Activated CD4-positive, alpha-beta memory T cell treated with anti-CD3 and anti-CD28 coated beads for 36 hours (primary cell): ENCODE measurements at regions not wholly inside any gene's neighbourhood (a gene's known extent, or its start where the extent isn't known, plus 50 kb on each side); places are given as distances from the start of the nearest gene placed in this dataset.

Experiments used
- CTCF ChIA-PET: fragments of 350-600 bp; sonication (Branson Sonifier 250); formaldehyde crosslinking; loops from one replicate; lab custom pipeline; 2021; ENCODE audit warnings: antibody characterized with exemption, inconsistent platforms; lab: Charles Lee
- POLR2A ChIA-PET: fragments of 350-600 bp; sonication (Branson Sonifier 250); formaldehyde crosslinking; loops from one replicate; lab custom pipeline; 2021; ENCODE audit warnings: antibody characterized with exemption; lab: Charles Lee
- DNase-seq: peaks from one replicate; pipeline ENCODE4 v3.0.0-alpha.2; 2020
- H3K27ac Mint-ChIP-seq: one replicate; pipeline ENCODE4 v1.8.0; 2021; ENCODE audit warnings: mixed read lengths
- H3K27me3 Mint-ChIP-seq: one replicate; pipeline ENCODE4 v1.8.0; 2021; ENCODE audit warnings: mixed read lengths
- H3K36me3 Mint-ChIP-seq: one replicate; pipeline ENCODE4 v1.8.0; 2021; ENCODE audit warnings: mixed read lengths
- H3K4me1 Mint-ChIP-seq: one replicate; pipeline ENCODE4 v1.8.0; 2021; ENCODE audit warnings: low read depth, mixed read lengths
- H3K4me3 Mint-ChIP-seq: one replicate; pipeline ENCODE4 v1.8.0; 2021; ENCODE audit warnings: mild to moderate bottlenecking, mixed read lengths
- H3K9me3 Mint-ChIP-seq: one replicate; pipeline ENCODE4 v1.8.0; 2021; ENCODE audit warnings: mixed read lengths
- intact Hi-C: fragments of 100-400 bp; cut with micrococcal nuclease; formaldehyde crosslinking; loops from one replicate; pipeline ENCODE4 v1.15.1; 2023

DNA sequence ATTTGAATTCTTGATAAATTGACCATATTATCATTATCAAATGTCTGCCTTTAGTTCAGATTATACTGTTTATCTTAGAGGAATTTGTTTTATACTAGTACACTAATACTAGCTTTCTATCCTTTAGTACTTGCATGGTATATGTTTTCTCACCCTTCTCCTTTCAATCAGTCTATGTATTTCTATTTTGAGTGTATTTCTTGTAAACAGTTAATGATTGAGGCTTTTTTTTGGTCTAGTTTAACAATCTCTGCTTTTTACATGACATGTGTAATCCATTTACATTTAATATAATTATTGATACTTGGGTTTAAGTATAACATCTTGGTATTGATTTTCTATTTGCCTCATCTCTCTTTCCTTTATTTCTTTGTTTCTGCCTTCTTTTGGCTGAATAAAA, 224.9 kb downstream of the CENPF start:
- Mint-ChIP-seq H3K9me3 (peaks cover 10% of the 10 kb centered on the region), H3K27ac (no peak overlapping the region), H3K27me3 (no peaks in the 10 kb centered on the region), H3K36me3 (no peaks in the 10 kb centered on the region), H3K4me1 (no peaks in the 10 kb centered on the region), H3K4me3 (no peak overlapping the region)
- intact Hi-C loops: no loop called here
- no peak for DNase-seq
- ChIA-PET POLR2A (no interaction called here), CTCF (no interaction called here)

- H3K9me3 Mint-ChIP-seq: peaks cover 10% of the 10 kb centered on the region
- intact Hi-C loops: no loop called here
- POLR2A ChIA-PET: no interaction called here
- DNase-seq: no peak
- no peak overlapping the region for H3K27ac Mint-ChIP-seq
- no peak overlapping the region for H3K4me3 Mint-ChIP-seq
- CTCF ChIA-PET: no interaction called here
- H3K27me3 Mint-ChIP-seq: peaks cover 1% of the 10 kb centered on the region
- H3K36me3 Mint-ChIP-seq: no peaks in the 10 kb centered on the region
- H3K4me1 Mint-ChIP-seq: no peaks in the 10 kb centered on the region
These were observed 227.9 kb downstream of the CENPF start for GRCh38 chr1:214830941-214831340.

GRCh38 chr1:214831956-214832355, 229.0 kb downstream of the CENPF start:
- POLR2A ChIA-PET: no interaction called here
- H3K27ac Mint-ChIP-seq: no peak overlapping the region
- CTCF ChIA-PET: no interaction called here
- no peaks in the 10 kb centered on the region for H3K4me1 Mint-ChIP-seq
- peaks cover 1% of the 10 kb centered on the region for H3K27me3 Mint-ChIP-seq
- DNase-seq: no peak
- H3K9me3 Mint-ChIP-seq: peaks cover 10% of the 10 kb centered on the region
- H3K36me3 Mint-ChIP-seq: no peaks in the 10 kb centered on the region
- intact Hi-C loops: no loop called here
- no peak overlapping the region for H3K4me3 Mint-ChIP-seq

DNA sequence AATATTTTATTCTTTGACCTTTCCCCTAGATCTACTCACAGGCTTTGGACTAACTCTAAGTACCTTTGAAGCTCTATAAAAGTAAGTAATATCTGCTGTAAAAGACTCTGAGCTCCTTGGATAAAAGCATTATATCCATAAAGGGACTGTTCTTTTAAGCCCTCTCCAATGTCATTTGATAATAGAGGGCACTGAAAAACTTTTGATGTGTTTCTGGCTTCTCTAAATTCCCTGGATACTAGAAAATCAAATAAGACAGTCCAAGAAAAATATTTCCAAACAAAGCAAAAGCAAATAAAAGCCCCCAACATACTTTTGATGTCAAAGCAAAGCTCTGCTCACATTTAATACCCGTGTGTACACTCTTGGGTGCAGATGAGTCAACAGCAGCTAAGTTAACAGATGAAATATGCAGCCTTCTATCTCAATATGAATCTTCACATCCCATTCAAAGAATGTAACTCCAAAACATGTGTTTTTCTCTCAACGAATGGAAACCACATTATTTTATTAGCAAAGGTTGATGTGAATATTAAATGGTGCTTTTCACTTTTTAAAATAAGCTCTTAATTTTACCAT, 230.3 kb downstream of the CENPF start:
- intact Hi-C loops: no loop called here
- POLR2A ChIA-PET: no interaction called here

DNA sequence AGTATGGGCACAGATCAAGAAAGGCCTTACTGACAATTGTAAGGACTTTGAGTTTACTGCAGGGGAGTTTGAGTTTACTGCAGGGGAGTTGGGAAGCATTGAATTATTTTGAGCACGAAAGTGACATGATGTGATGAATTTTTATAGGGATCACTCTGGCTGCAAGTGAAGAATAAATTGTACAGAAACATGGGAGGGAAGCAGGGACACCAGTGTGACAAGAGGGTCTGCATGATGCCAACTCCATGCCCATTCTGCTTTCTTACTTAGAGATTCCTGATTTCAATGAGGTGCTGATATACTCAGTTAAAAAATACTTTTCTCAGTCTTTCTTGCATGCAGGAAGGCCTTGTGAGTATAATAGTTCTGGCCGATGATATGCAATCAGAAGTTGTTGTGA, 234.4 kb downstream of the CENPF start:
- H3K27ac Mint-ChIP-seq: no peak overlapping the region
- POLR2A ChIA-PET: no interaction called here
- no peaks in the 10 kb centered on the region for H3K36me3 Mint-ChIP-seq
- peaks cover 1% of the 10 kb centered on the region for H3K27me3 Mint-ChIP-seq
- DNase-seq: no peak
- CTCF ChIA-PET: no interaction called here
- H3K9me3 Mint-ChIP-seq: no peaks in the 10 kb centered on the region
- no peaks in the 10 kb centered on the region for H3K4me1 Mint-ChIP-seq
- no peak overlapping the region for H3K4me3 Mint-ChIP-seq
- intact Hi-C loops: no loop called here

More for the DNA sequence above, 230.3 kb downstream of the CENPF start:
- CTCF ChIA-PET: no interaction called here
- H3K9me3 Mint-ChIP-seq: peaks cover 4% of the 10 kb centered on the region
- no peaks in the 10 kb centered on the region for H3K4me1 Mint-ChIP-seq
- no peak overlapping the region for H3K27ac Mint-ChIP-seq
- no peak overlapping the region for H3K4me3 Mint-ChIP-seq
- H3K36me3 Mint-ChIP-seq: no peaks in the 10 kb centered on the region
- DNase-seq: no peak
- H3K27me3 Mint-ChIP-seq: peaks cover 1% of the 10 kb centered on the region

DNA sequence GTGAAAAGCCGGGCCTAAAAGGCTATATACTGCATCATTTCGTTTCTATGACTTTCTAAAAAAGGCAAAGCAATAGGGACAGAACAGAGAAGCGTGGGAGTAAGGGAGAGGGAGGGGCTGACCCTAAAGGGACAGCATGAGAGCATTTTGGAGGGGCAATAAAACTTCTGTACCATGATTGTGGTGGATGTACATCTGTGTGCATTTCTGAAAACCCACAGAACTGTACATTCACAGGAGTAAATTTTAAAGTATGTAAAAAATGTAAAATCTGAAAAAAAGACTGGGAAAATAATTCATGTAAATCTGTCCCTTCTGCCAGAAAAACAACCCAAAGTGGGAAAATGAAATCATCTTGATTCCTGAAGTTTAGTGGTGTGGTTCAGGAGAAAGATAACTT, 235.4 kb downstream of the CENPF start:
- DNase-seq: no peak
- H3K4me3 Mint-ChIP-seq: no peak overlapping the region
- H3K9me3 Mint-ChIP-seq: no peaks in the 10 kb centered on the region
- no peaks in the 10 kb centered on the region for H3K36me3 Mint-ChIP-seq
- no peak overlapping the region for H3K27ac Mint-ChIP-seq
- ChIA-PET CTCF (no interaction called here), POLR2A (no interaction called here)
- H3K4me1 Mint-ChIP-seq: no peaks in the 10 kb centered on the region
- intact Hi-C loops: no loop called here
- H3K27me3 Mint-ChIP-seq: peaks cover 1% of the 10 kb centered on the region

GRCh38 chr1:214840356-214840755, 237.4 kb downstream of the CENPF start:
- H3K36me3 Mint-ChIP-seq: no peaks in the 10 kb centered on the region
- H3K27me3 Mint-ChIP-seq: no peaks in the 10 kb centered on the region
- H3K4me1 Mint-ChIP-seq: no peaks in the 10 kb centered on the region
- ChIA-PET POLR2A (no interaction called here), CTCF (no interaction called here)
- no peaks in the 10 kb centered on the region for H3K9me3 Mint-ChIP-seq
- no peak overlapping the region for H3K27ac Mint-ChIP-seq
- no peak for DNase-seq
- H3K4me3 Mint-ChIP-seq: no peak overlapping the region
- intact Hi-C loops: no loop called here

DNA sequence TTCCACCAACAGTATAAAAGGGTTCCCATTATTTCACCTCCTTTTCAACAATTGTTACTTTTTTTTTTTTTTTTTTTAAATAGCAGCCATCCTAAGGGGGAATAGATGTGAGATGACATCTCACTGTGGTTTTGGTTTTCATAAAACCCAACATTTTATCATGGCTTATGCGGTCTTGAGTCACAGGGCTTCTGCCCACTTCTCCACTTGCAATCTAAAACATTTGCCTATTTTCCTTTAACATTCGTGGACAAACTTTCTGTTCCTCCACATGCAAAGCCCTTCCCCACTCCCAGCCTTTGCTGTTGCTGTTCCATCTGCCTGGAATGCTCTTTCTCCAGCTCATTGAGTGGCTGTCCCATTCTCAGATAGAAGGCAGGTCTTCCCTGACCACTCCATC, 239.7 kb upstream of the KCNK2 start:
- intact Hi-C loops: no loop called here
- Mint-ChIP-seq H3K4me3 (no peak overlapping the region), H3K36me3 (no peaks in the 10 kb centered on the region), H3K9me3 (no peaks in the 10 kb centered on the region), H3K4me1 (no peaks in the 10 kb centered on the region), H3K27ac (no peak overlapping the region), H3K27me3 (no peaks in the 10 kb centered on the region)
- ChIA-PET CTCF (no interaction called here), POLR2A (no interaction called here)
- no peak for DNase-seq

DNA sequence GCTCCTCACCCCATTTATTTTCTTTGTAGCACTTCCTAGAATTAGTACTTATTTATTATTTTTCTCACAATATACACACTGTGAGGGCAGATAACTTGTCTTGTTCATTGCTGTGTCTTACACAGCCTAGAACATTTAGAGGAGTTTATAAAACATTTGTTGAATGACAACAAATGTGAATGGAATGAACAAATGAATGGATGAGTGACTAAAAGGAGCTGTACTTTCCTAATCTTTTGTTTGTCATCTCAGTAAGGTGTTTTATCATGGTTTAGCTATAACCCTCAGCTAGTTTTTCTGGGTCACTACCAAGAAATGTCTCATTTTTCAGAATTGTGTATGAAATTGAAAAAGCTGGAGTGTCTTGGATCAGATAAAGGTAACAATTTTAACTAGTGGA, 239.3 kb upstream of the KCNK2 start:
- CTCF ChIA-PET: no interaction called here
- no peaks in the 10 kb centered on the region for H3K9me3 Mint-ChIP-seq
- H3K27ac Mint-ChIP-seq: no peak overlapping the region
- DNase-seq: no peak
- intact Hi-C loops: no loop called here
- POLR2A ChIA-PET: no interaction called here
- no peaks in the 10 kb centered on the region for H3K36me3 Mint-ChIP-seq
- H3K4me3 Mint-ChIP-seq: no peak overlapping the region
- H3K27me3 Mint-ChIP-seq: no peaks in the 10 kb centered on the region
- no peaks in the 10 kb centered on the region for H3K4me1 Mint-ChIP-seq

- POLR2A ChIA-PET: no interaction called here
These were observed 238.2 kb upstream of the KCNK2 start for GRCh38 chr1:214844319-214844718.

GRCh38 chr1:214846276-214846675, 236.3 kb upstream of the KCNK2 start:
- Mint-ChIP-seq H3K4me1 (no peaks in the 10 kb centered on the region), H3K27ac (no peak overlapping the region), H3K36me3 (no peaks in the 10 kb centered on the region), H3K9me3 (peaks cover 6% of the 10 kb centered on the region), H3K27me3 (no peaks in the 10 kb centered on the region), H3K4me3 (no peak overlapping the region)
- intact Hi-C loops: no loop called here
- ChIA-PET CTCF (no interaction called here), POLR2A (no interaction called here)
- no peak for DNase-seq

More at GRCh38 chr1:214844319-214844718, 238.2 kb upstream of the KCNK2 start:
- DNase-seq: no peak
- H3K4me1 Mint-ChIP-seq: no peaks in the 10 kb centered on the region
- no peak overlapping the region for H3K4me3 Mint-ChIP-seq
- no peak overlapping the region for H3K27ac Mint-ChIP-seq
- intact Hi-C loops: no loop called here
- no peaks in the 10 kb centered on the region for H3K36me3 Mint-ChIP-seq
- no peaks in the 10 kb centered on the region for H3K27me3 Mint-ChIP-seq
- CTCF ChIA-PET: no interaction called here
- H3K9me3 Mint-ChIP-seq: no peaks in the 10 kb centered on the region

- intact Hi-C loops: no loop called here
- DNase-seq: no peak
- H3K4me1 Mint-ChIP-seq: no peaks in the 10 kb centered on the region
- no peak overlapping the region for H3K27ac Mint-ChIP-seq
- H3K36me3 Mint-ChIP-seq: no peaks in the 10 kb centered on the region
- POLR2A ChIA-PET: no interaction called here
- no peak overlapping the region for H3K4me3 Mint-ChIP-seq
- peaks cover 6% of the 10 kb centered on the region for H3K9me3 Mint-ChIP-seq
- H3K27me3 Mint-ChIP-seq: peaks cover 3% of the 10 kb centered on the region
- CTCF ChIA-PET: no interaction called here
These were observed 235.3 kb upstream of the KCNK2 start for GRCh38 chr1:214847071-214847810.

GRCh38 chr1:214848101-214848500, 234.4 kb upstream of the KCNK2 start:
- Mint-ChIP-seq H3K27me3 (peaks cover 3% of the 10 kb centered on the region), H3K27ac (no peak overlapping the region)

More at GRCh38 chr1:214848101-214848500, 234.4 kb upstream of the KCNK2 start:
- CTCF ChIA-PET: no interaction called here
- no peak for DNase-seq
- no peaks in the 10 kb centered on the region for H3K36me3 Mint-ChIP-seq
- H3K9me3 Mint-ChIP-seq: peaks cover 6% of the 10 kb centered on the region
- no peak overlapping the region for H3K4me3 Mint-ChIP-seq
- no peaks in the 10 kb centered on the region for H3K4me1 Mint-ChIP-seq
- intact Hi-C loops: no loop called here
- POLR2A ChIA-PET: no interaction called here
